Stimulated activated CD8-positive, alpha-beta memory T cell treated with anti-CD3 and anti-CD28 coated beads, Interleukin-15, amount 100 ng/mL, for 24 hours (primary cell): ENCODE measurements at regions not wholly inside any gene's neighbourhood (a gene's known extent, or its start where the extent isn't known, plus 50 kb on each side); places are given as distances from the start of the nearest gene placed in this dataset.

Experiments
- DNase-seq: peaks from one replicate; pipeline ENCODE4 v3.0.0-alpha.2; 2020; ENCODE audit warnings: low read depth

DNA sequence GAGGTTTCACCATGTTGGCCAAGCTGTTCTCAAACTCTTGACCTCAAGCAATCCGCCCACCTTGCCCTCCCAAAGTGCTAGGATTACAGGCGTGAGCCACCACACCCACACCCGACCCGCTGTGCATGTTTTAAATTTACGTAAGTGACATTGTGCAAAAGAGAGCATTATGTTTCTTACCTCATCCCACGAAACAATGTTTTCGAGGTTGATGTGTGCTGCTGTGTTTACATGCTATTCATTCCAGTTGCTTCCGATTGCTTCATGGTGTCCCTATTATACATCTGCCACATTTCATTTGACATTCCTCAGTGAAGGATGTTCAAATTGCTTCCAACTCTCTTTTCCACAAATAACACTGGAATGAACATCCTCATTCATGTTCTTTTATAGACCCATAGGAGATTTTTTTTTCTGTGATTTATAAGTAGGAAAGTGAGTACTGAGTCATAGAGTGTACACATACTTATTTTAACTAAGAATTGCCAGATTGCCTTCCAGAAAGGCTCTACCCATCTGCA lies 403.9 kb upstream of the JARID2 start:
- no peak for DNase-seq

- no peak for DNase-seq
Observed at GRCh38 chr6:14844411-14844810, 401.5 kb upstream of the JARID2 start.

- no peak for DNase-seq
Observed at GRCh38 chr6:14848019-14848418, 397.9 kb upstream of the JARID2 start.

DNA sequence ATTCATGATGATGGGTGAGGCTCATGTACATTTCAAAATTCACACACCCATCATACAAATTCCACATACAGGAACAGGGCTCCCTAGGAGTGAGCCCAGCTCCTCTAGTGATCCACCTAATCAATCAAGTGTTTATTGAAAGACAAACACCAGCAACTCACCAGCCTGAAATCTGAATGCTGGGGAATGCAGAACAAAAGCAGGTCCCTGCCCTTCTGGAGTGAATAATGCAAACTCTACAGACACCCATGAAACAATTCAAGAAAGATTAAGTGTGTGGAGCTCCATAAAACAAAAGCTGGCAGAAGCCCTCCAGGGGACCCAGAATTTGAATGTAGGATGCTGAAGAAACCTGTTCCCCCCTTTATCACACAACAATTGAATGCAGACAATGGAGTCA lies 396.7 kb upstream of the JARID2 start:
- DNase-seq, result no peak

GRCh38 chr6:14851281-14851680 lies 394.6 kb upstream of the JARID2 start:
- no peak for DNase-seq

DNA sequence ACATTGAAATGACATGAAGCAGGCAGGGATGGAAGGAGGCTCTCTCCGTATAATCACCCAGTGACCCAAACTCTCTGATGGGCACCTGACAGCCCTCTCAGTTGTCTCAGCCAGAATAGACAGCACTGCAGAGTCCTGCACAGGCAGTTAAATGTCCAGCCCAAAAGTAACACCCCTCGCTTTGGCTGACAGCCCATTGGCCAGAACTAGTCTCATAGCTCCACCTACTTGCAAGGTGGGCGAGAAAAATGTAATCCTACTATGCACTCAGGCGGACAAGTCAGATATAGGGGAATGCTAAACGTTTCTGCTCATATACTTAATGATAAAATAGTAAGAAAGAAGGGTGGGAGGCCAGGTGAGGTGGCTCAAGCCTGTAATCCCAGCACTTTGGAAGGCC lies 393.5 kb upstream of the JARID2 start:
- DNase-seq, result no peak

- no peak for DNase-seq
Observed at GRCh38 chr6:14856177-14856576, 389.7 kb upstream of the JARID2 start.

DNA sequence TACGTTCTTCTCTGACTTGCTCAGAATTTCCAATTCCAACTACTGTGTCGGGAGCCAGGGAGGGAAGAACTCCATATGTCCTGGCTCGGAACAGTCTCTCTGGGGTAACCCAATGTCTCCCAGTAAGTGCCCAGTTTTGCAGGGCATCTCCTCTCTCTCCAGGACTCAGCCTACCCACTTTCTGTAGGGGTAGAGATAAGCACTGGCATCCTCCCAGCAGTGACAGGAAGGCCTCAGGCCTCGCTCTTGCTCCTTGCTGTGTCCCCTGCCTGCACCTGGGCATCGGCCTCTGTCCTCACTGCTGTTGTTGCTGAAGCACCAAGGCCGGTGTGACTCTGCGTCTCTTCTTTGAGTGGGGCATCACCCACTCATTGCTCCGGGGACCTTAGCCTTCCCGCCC lies 388.9 kb upstream of the JARID2 start:
- DNase-seq, result no peak

DNA sequence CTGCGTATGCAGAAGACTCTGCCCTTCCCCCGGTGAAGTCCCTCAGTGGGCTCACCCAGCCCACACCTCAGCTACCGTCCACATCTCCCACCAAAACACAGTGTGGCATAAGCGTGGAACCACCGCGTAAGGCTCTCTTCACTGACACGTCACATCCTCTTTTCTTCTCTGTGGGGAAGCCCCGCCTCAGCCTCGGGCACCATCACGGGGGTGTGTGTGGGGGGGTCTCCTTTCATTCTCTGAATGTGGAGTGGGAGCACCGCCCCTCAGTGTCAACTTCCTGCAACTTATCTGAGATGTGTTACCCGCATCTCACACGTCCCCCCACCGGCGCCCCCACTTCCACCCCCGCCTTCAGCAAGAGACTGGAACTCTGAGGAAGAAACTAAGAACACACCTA lies 388.4 kb upstream of the JARID2 start:
- DNase-seq, result peak; percentile 29

- no peak for DNase-seq
Observed at GRCh38 chr6:14858808-14859207, 387.1 kb upstream of the JARID2 start.

GRCh38 chr6:14860774-14861173 lies 385.1 kb upstream of the JARID2 start:
- no peak for DNase-seq

DNA sequence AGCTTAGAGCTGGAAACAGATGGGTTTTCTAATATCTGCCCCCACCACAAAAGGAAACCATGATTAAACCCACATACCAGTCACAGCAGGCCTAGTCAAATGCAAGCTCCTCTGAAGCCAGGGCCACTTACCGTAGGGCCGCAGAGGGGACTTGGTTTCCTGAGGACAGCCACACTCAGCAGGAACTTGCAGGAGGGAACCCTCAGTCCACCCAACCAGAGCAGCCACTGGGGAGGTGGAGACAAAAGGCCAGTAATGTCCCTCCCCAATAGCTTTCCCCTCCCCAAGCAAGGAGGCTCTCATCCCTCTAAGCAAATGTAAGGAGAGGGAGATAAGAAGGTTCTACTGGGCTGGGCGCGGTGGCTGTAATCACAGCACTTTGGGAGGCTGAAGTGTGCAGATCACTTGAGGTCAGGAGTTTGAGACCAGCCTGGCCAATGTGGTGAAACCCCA lies 384.4 kb upstream of the JARID2 start:
- no peak for DNase-seq

DNA sequence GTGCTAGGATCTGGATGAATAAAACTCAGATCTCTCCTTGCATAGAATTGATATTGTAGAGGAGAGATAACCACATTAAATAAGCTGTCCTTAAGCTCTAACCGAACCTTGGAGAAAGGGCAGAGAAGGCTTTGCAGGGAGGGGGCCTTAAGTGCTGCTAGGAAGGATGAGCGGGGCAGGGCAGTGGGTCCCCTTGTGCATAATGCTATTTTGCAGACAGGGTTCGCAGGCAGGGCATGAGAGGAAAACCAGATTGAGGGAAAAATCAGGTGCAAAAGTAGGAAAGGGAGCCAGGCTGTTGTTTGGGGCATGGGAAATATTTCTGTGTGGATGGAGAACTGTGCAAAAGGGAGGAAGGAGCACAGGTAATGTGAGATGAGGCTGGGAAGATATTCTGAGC lies 383.0 kb upstream of the JARID2 start:
- DNase-seq, result no peak

DNA sequence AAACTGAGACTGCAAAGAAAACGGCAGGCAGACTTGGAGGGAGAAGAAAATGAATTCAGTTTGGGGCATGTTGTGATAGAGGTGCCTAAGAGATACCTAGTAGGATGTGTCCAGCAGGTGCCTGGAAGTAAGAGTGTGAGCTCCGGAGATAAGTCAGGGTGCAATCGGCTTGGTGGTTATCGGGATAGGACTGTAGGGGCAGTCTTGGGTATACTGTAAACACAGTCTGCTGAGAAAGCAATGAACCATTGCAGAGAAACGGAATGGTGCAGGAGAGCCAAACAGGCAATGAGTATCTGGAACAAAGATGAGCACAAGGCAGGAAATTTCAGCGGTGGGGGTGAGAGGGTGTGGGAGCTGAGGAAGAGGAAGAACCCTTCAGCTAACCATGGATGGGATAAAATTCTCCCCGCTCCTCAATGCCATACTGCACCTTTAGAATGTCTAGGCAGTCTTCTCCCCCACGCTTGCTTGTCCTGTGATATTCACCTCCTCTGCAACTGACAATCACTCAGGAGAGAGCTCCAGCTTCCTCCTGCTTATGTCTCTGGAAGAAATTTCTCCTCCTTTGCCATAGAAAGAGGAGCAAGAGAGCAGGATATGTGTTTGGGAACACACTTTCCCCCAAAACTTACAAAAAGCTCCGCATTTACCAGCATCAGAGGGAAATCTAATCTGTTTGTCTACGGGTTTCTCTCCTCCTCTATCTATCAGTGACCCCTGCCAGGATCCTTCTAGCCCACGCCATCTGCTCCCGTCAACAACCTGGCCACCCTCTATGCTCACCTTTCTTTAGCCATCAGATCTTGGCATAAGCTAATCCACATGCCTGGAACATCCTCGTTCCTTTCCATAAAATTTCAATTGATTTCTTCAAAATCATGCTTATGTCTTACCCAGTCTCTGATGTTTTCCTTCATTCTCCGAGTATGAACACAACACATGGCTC lies 381.7 kb upstream of the JARID2 start:
- DNase-seq, result no peak

DNA sequence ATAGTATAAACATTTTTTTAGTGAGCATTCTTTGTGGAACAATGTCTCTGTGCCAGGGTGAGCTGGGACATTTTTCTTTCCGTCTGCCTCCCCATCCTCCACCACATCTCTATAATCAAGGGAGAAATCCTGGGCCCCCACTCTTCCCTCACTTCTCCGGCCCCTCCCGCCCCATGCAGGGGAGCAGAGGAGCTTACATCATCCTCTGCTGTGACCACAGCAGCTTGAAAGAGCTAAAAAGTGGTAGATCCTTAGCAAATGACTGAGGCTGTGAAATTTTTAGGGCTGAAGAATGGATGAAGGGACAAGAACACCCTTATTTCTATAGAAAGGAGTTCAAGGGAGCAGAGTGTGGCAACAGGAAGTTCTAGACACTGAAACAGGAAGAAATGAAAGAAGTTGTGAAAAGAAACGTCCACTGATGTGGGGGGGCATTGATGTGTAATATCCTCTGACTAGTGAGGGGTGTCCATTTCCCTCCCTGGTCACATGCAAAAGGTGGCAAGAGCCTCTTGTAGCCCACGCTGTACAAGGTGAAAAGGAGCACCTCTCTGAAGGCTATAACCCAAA lies 380.3 kb upstream of the JARID2 start:
- DNase-seq, result no peak

DNA sequence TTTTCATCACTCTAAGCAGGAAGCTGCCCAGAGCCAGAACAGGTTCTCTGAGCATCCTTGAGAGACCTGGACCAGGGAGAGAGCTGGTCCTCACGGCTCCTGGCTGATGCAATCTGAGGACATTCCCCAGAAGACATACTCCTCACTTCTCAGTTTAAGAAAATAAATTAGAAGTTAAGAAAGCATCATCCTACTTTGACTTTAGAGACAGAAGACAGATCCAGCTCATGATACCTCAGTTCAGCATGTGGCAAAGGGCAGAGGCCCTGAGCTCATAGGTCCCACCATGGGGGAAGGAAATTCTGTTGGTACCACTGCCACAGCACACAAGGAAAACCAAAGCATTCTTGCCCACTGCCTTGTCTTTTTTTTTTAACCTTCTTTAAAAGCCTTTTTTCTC lies 378.1 kb upstream of the JARID2 start:
- no peak for DNase-seq

DNA sequence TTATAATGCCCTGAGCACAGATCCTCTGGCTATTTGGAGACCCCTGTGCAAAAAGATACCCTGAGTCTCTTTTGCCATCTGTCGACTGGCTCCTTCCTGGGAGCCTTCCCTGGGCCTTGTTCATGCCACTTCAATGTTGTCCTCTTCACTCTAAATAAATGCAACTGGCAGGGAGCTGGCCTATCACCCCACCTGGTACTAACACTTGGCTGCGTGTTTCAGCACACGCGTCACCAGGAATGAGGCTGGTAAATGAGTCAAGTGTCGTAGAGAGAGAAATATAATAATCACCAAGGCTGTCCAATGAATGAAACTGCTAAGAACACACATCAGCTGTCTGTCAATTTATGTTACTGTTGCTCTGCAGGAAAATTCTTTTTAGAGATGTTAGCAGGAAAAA lies 374.6 kb upstream of the JARID2 start:
- no peak for DNase-seq

- no peak for DNase-seq
Observed at GRCh38 chr6:14873101-14873500, 372.8 kb upstream of the JARID2 start.

DNA sequence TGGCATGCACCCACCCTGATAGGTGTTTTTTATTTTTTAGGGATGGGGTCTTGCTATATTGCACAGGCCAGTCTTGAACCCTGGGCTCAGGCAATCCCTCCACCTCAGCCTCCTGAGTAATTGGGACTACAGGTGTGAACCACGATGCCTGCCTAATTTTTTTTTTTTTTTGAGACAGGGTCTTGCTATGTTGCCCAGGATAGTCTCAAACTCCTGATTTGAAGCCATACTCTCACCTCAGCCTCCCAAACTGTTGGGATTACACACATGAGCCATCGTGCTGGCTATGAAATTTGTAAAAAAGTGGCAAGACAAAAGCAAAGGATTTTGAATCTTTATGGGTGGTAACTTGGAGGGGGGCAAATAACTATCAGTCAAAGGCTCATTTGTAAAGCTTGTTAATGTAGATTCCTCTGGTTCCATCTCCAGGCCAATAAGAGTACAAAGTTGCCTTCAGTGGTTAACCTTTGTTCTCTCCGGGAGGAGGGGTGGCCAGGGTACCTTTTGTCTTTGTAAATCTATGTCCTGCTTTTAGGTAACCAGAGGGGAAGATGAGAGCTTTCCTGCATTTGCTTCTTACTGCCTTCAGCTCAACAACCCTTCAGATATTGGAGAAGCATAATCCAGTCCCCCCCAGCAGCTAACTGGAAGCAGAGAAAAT lies 372.0 kb upstream of the JARID2 start:
- no peak for DNase-seq

GRCh38 chr6:14874975-14875480 lies 370.8 kb upstream of the JARID2 start:
- DNase-seq, result no peak

- DNase-seq, result no peak
Observed at GRCh38 chr6:14875481-14876063, 370.3 kb upstream of the JARID2 start.
